GM23338 (cell line): ENCODE measurements at regions not wholly inside any gene's neighbourhood (a gene's known extent, or its start where the extent isn't known, plus 50 kb on each side); places are given as distances from the start of the nearest gene placed in this dataset.

Source experiments
- ATAC-seq: fragments of 200-7000 bp; cut with Tn5 transposase; 3 replicates; pipeline ENCODE4 v1.9.1; 2020
- DNase-seq: peaks from one replicate; pipeline ENCODE4 v3.0.0-alpha.2; 2015; ENCODE audit warnings: low spot score
- H2AFZ ChIP-seq: fragments of 200-600 bp; sonication (generic); 2 replicates; pipeline ENCODE4 v1.8.0; 2016; ENCODE audit warnings: antibody characterized with exemption, mild to moderate bottlenecking, moderate library complexity
- H3F3A ChIP-seq: fragments of 200-600 bp; sonication (generic); replicated peaks from 2 replicates; pipeline ENCODE4 v1.8.0; 2017; ENCODE audit warnings: antibody characterized with exemption, mixed run types, low read depth
- H3K27ac ChIP-seq: fragments of 200-600 bp; sonication (generic); 2 replicates; pipeline ENCODE4 v1.6.1; 2016; ENCODE audit warnings: low read depth
- H3K27me3 ChIP-seq: fragments of 200-600 bp; sonication (generic); 2 replicates; pipeline ENCODE4 v1.8.0; 2016; ENCODE audit warnings: mild to moderate bottlenecking, mixed run types, moderate library complexity; ENCODE audit not compliant: insufficient read depth
- H3K36me3 ChIP-seq: fragments of 200-600 bp; sonication (generic); 2 replicates; pipeline ENCODE4 v1.8.0; 2016; ENCODE audit warnings: mild to moderate bottlenecking; ENCODE audit not compliant: insufficient read depth
- H3K4me1 ChIP-seq: fragments of 200-600 bp; sonication (generic); 2 replicates; pipeline ENCODE4 v1.8.0; 2016; ENCODE audit warnings: mild to moderate bottlenecking, moderate library complexity; ENCODE audit not compliant: insufficient read depth
- H3K4me2 ChIP-seq: fragments of 200-600 bp; sonication (generic); 2 replicates; pipeline ENCODE4 v1.7.1; 2017; ENCODE audit warnings: mixed run types
- H3K4me3 ChIP-seq: fragments of 200-600 bp; sonication (generic); 2 replicates; pipeline ENCODE4 v1.6.1; 2016; ENCODE audit warnings: mixed run types
- H3K79me2 ChIP-seq: fragments of 200-600 bp; sonication (generic); replicated peaks from 2 replicates; pipeline ENCODE4 v1.8.0; 2017; ENCODE audit warnings: mild to moderate bottlenecking; ENCODE audit not compliant: insufficient read depth
- H3K9me2 ChIP-seq: fragments of 200-600 bp; sonication (generic); 2 replicates; pipeline ENCODE4 v1.8.0; 2017; ENCODE audit not compliant: insufficient read depth
- H4K20me1 ChIP-seq: fragments of 200-600 bp; sonication (generic); replicated peaks from 2 replicates; pipeline ENCODE4 v1.8.0; 2017; ENCODE audit warnings: mild to moderate bottlenecking; ENCODE audit not compliant: insufficient read depth
- H3K27ac Mint-ChIP-seq: 2 replicates; pipeline ENCODE4 v1.8.0; 2020; ENCODE audit warnings: inconsistent platforms, mild to moderate bottlenecking, moderate library complexity, mixed read lengths
- H3K27me3 Mint-ChIP-seq: 3 replicates; pipeline ENCODE4 v1.8.0; 2022; ENCODE audit warnings: low read depth, mild to moderate bottlenecking, moderate library complexity, mixed read lengths, inconsistent platforms; ENCODE audit not compliant: insufficient read depth, poor library complexity
- H3K36me3 Mint-ChIP-seq: 3 replicates; pipeline ENCODE4 v1.8.0; 2021; ENCODE audit warnings: low read depth, mild to moderate bottlenecking, inconsistent platforms, moderate library complexity, mixed read lengths
- H3K4me1 Mint-ChIP-seq: 3 replicates; pipeline ENCODE4 v1.8.0; 2020; ENCODE audit warnings: mild to moderate bottlenecking, inconsistent platforms, mixed read lengths
- H3K4me3 Mint-ChIP-seq: 3 replicates; pipeline ENCODE4 v1.8.0; 2021; ENCODE audit warnings: moderate library complexity, mild to moderate bottlenecking, inconsistent platforms, mixed read lengths
- H3K9me3 Mint-ChIP-seq: 3 replicates; pipeline ENCODE4 v1.8.0; 2020; ENCODE audit warnings: moderate library complexity, mild to moderate bottlenecking, inconsistent platforms, mixed read lengths
- ETS1 ChIP-seq: IDR thresholded peaks from 2 replicates; pipeline ENCODE4 v1.6.1; 2016; ENCODE audit warnings: antibody characterized with exemption
- EZH2phosphoT487 ChIP-seq: fragments of 200-600 bp; sonication (generic); IDR thresholded peaks from one replicate; pipeline ENCODE4 v1.8.1; 2018; ENCODE audit warnings: antibody characterized with exemption; ENCODE audit not compliant: unreplicated experiment
- JUNB ChIP-seq: IDR thresholded peaks from one replicate; pipeline ENCODE4 v1.6.1; 2016; ENCODE audit warnings: antibody characterized with exemption; ENCODE audit not compliant: unreplicated experiment
- POLR2AphosphoS5 ChIP-seq: IDR thresholded peaks from 2 replicates; pipeline ENCODE4 v1.6.1; 2016; ENCODE audit warnings: antibody characterized with exemption, low read depth
- STAT1 ChIP-seq: IDR thresholded peaks from one replicate; pipeline ENCODE4 v1.6.1; 2016; ENCODE audit warnings: antibody characterized with exemption; ENCODE audit not compliant: unreplicated experiment
- ZNF462 ChIP-seq: fragments of 250-450 bp; sonication (Bioruptor Pico); IDR thresholded peaks from 2 replicates; pipeline ENCODE4 v1.5.0; 2020; ENCODE audit warnings: mild to moderate bottlenecking, moderate library complexity
- TF ChIP-seq, protein P1 (sequence below), 2 experiments: fragments of 200-600 bp in 1 of 2; sonication (generic) in 1 of 2; conservative IDR thresholded peaks; 2 replicates each; pipeline versions ENCODE4 v1.5.1 to v1.6.1; 2016 to 2017; ENCODE audit warnings: antibody characterized with exemption in 2 of 2, low read depth in 2 of 2, mild to moderate bottlenecking in 2 of 2, moderate library complexity in 1 of 2

GRCh38 chr4:136369073-136369472 is 1163.2 kb downstream of the PCDH18 start:
- H3K4me3 Mint-ChIP-seq = no peak overlapping the region

More at GRCh38 chr4:136369073-136369472, 1163.2 kb downstream of the PCDH18 start:
- Histone ChIP-seq H3K4me1 (no peaks in the 10 kb centered on the region), H3K36me3 (no peaks in the 10 kb centered on the region), H4K20me1 (no peaks in the 10 kb centered on the region), H3K27ac (no peak overlapping the region), H2AFZ (no peak overlapping the region), H3K27me3 (no peaks in the 10 kb centered on the region), H3K4me3 (no peak overlapping the region), H3K9me2 (no peaks in the 10 kb centered on the region), H3K79me2 (no peaks in the 10 kb centered on the region), H3F3A (no peaks in the 10 kb centered on the region), H3K4me2 (no peak overlapping the region)
- no peaks in the 10 kb centered on the region for H3K4me1 Mint-ChIP-seq
- no peak overlapping the region for H3K27ac Mint-ChIP-seq
- no peaks in the 10 kb centered on the region for H3K36me3 Mint-ChIP-seq
- H3K9me3 Mint-ChIP-seq = no peaks in the 10 kb centered on the region
- no peak for TF ChIP-seq POLR2AphosphoS5
- no peak for TF ChIP-seq JUNB
- no peak for TF ChIP-seq STAT1
- TF ChIP-seq ETS1 = no peak
- TF ChIP-seq, protein P1, sequence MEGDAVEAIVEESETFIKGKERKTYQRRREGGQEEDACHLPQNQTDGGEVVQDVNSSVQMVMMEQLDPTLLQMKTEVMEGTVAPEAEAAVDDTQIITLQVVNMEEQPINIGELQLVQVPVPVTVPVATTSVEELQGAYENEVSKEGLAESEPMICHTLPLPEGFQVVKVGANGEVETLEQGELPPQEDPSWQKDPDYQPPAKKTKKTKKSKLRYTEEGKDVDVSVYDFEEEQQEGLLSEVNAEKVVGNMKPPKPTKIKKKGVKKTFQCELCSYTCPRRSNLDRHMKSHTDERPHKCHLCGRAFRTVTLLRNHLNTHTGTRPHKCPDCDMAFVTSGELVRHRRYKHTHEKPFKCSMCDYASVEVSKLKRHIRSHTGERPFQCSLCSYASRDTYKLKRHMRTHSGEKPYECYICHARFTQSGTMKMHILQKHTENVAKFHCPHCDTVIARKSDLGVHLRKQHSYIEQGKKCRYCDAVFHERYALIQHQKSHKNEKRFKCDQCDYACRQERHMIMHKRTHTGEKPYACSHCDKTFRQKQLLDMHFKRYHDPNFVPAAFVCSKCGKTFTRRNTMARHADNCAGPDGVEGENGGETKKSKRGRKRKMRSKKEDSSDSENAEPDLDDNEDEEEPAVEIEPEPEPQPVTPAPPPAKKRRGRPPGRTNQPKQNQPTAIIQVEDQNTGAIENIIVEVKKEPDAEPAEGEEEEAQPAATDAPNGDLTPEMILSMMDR (conservative IDR thresholded peaks at IDR 0.05; ENCODE audit: low read depth in 2 of 2) = no peak
- no peak for TF ChIP-seq EZH2phosphoT487
- TF ChIP-seq ZNF462 (CRISPR knock-in tag) = no peak
- H3K27me3 Mint-ChIP-seq = no peaks in the 10 kb centered on the region
- DNase-seq (no peak), ATAC-seq (no peak)
